ENCODE measurements at regions not wholly inside any gene's neighbourhood (a gene's known extent, or its start where the extent isn't known, plus 50 kb on each side); places are given as distances from the start of the nearest gene placed in this dataset.

DNA sequence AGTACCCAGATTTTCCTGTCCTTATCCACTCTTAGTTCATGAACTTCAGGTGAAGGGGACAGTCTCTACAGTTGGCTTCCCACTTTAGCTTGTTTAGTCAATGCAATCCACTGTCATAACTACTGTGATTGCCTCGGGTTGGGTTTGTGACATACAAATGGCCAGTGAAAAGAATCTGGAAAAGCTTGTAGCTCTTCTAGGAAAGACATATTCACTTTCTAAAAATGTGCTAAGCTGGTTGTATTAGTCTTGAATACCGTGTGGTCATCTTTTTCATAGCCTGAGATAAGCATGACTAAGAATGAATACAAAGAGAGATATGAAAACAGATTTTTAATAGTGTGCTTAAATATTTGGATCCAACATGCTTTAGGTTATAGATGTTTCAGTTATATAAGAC lies 1443.5 kb upstream of the IGFBP7 start:
- no peak for DNase-seq (ENCODE audit: low read depth)

GRCh38 chr4:58553031-58553430 lies 1442.8 kb upstream of the IGFBP7 start:
- DNase-seq (ENCODE audit: low read depth) = no peak

GRCh38 chr4:58551676-58552075 lies 1441.5 kb upstream of the IGFBP7 start:
- no peak for DNase-seq (ENCODE audit: low read depth)

DNA sequence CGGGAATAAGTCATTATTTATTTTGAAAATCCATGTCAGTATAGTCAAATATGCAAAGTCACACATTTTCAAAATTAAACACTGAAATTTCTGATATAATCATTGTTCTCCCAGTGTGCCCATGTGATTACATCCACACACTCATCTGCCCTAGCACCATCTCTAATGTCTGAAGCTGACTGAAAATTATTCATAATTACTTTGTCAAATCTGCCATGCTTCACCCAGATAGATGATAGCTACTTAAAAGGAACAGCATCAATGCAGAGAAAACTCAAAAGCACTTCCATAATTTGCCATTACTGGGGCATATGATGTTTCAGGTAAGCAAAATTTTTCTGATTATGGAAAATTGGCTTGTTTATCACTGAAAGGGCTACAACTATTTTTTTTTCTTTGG lies 1433.3 kb upstream of the IGFBP7 start:
- DNase-seq (ENCODE audit: low read depth) = no peak

DNA sequence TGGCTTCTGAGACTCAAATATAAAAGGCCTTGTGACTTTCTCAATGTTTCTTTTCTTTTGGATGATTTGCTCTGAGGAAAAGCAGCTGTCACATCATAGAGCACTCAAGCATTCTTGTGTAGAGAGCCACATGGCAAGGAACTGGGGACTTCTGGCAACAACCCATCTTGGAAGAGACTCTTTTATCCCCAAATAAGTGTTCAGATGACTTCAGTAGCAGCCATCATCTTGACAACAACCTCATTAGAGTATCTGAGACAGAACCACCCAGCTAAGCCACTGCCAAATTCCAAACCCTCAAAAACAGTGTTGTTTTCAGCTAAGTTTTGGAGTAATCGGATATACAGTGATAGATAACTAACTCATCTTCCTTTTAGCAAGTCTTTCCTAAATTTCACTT lies 1431.7 kb upstream of the IGFBP7 start:
- DNase-seq (ENCODE audit: low read depth) = no peak

DNA sequence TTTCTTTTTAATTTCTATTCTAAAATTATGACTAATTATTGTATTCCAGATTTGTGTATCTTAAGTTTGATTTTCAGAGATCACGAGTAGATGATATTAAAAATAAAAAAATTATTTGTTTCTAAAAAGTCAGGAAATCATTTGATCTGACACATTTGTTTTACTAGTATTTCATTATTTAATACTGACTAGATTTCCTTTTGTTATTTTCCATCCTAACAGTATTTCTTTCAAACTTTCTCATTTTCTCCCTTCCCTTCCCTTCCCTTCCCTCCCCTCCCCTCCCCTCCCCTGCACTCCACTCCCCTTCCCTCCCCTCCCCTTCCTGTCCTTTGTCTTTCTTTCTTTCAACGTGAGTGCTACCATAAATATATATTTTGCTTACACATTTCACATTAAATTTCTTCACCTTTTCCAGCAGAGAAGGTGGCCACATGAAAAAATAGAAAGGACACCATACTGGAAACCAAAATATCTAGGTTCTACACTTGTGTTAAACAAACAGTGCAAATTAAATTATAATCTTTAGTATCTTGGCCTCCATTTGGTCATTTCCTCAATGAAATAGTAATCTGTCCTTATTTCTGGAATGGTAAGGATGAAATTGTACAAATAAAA lies 1412.7 kb upstream of the IGFBP7 start:
- no peak for DNase-seq (ENCODE audit: low read depth)

DNA sequence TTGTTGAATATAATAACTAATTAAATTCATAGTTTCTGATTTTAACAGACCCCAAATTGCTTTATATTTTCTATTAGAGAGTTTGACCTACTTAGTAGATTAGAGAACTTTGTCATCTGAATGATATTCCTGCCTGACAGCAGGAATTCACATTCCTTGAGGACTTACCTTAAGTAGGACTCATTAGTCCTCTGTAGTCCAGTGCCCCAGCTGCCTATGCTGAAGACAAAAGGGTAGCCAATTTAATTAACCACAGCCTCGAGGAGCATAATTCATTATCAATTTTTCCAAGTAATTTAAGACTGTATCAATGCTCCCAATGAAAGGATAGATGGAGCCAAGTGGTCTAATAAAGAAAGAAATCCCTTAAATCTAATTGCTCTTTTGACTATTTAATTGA lies 1405.0 kb upstream of the IGFBP7 start:
- no peak for DNase-seq (ENCODE audit: low read depth)

- DNase-seq (ENCODE audit: low read depth) = no peak
Measured at GRCh38 chr4:58514299-58514698, 1404.1 kb upstream of the IGFBP7 start.

GRCh38 chr4:58510652-58511051 lies 1400.5 kb upstream of the IGFBP7 start:
- DNase-seq (ENCODE audit: low read depth) = no peak

DNA sequence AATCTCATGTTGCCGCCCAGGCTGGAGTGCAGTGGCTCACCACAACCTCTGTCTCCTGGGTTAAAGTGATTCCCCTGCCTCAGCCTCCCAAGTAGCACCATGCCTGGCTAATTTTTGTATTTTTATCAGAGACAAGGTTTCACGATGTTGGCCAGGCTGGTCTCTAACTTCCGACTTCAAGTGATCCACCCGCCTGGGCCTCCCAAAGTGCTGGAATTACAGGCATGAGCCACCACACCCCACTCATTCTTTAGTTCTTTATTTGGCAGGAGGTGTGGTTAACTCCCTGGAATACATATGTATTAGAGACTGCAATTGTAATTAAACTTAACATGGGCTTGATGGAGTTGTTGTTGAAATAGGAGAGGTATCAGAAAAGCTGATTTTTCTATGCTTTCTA lies 1396.9 kb upstream of the IGFBP7 start:
- DNase-seq (ENCODE audit: low read depth) = no peak

DNA sequence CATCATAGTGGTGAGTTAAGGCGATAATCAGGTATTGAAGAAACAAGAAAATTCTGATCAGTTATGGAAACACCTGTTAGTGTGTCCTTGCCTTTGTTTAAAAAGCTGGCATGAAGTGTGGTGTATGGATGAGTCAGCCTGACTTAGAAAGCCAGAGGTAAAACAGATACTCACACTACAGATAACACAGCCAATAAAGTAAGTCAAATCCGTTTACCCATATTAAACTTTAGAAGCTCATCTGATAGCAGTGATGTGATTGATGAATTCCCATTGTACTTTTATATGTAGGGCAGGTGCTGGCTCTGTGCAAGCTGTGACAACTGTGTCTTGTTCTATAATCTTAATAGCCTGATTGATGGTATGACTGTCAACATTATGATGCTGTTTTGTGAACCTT lies 1392.7 kb upstream of the IGFBP7 start:
- DNase-seq (ENCODE audit: low read depth) = no peak

DNA sequence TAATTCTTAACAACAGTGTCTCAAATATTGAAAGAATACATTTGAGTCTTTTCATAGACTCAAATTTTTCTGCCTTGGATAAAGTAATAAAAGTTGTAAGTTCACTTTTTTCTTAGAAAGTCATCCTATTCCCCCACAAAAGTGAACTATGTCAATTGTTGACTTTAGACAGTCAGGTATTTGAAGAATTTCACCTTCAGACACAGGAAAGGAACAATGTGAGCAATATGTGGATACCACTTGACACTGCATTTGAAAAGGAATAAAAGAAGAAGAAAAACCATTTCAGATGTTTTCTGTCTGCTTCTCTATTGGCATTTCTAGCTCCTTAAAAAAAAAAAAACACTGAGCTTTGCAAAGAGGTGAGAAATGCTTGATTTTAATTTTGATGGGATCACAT lies 1389.0 kb upstream of the IGFBP7 start:
- no peak for DNase-seq (ENCODE audit: low read depth)

DNA sequence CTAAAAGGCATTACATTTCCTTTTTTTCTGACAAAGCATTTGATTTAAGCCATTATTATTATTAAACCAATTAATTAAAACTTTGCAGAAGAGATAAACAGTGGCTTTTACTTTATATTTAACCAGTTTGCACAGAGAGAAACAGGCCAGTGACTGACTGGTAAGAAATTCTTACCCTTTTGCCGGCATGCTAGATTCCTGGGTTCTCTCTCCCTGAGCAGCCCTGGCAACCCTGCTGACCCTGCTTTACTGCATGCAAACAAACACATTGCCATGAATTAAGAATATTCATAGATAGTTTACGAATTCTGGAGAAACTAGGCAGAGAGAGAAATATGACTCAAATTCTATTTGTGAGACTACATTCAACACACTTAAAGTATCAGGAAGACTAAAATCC lies 1381.4 kb upstream of the IGFBP7 start:
- DNase-seq (ENCODE audit: low read depth) = no peak

DNA sequence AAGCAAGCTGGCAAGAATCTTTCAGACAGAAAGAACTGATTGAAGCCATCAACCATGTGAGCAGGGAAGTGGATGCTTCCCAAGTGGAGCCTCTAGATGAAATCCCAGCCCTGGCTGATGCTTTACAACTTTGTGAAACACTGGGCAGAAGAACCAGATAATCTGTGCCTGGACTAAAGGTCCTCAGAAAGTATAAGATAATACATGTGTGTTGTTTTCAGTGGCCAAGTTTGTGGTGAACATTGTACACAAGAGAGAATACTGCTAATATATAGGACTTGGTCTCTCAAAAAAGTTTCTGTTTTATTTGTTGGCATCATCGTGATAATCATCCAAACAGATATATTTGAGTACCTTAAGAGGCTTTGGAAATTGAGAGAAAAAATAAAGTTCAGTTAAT lies 1367.8 kb upstream of the IGFBP7 start:
- DNase-seq (ENCODE audit: low read depth) = no peak

- no peak for DNase-seq (ENCODE audit: low read depth)
Measured at GRCh38 chr4:58477513-58477912, 1367.3 kb upstream of the IGFBP7 start.

GRCh38 chr4:58475097-58475496 lies 1364.9 kb upstream of the IGFBP7 start:
- no peak for DNase-seq (ENCODE audit: low read depth)

DNA sequence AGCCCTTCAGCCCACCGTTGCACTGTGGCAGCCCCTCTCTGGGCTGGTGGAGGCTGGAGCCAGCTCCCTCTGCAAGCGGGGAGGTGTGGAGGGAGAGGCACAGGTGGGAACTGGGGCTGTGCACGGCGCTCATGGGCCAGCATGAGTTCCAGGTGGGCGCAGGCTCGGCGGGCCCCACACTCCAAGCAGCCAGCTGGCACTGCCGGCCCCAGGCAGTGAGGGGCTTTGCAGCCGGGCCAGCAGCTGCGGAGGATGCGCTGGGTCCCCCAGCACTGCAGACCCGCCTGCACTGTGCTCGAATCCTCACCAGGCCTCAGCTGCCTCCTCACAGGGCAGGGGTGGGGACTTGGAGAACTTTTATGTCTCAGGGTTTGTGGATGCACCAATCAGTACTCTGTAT lies 1354.8 kb upstream of the IGFBP7 start:
- no peak for DNase-seq (ENCODE audit: low read depth)

DNA sequence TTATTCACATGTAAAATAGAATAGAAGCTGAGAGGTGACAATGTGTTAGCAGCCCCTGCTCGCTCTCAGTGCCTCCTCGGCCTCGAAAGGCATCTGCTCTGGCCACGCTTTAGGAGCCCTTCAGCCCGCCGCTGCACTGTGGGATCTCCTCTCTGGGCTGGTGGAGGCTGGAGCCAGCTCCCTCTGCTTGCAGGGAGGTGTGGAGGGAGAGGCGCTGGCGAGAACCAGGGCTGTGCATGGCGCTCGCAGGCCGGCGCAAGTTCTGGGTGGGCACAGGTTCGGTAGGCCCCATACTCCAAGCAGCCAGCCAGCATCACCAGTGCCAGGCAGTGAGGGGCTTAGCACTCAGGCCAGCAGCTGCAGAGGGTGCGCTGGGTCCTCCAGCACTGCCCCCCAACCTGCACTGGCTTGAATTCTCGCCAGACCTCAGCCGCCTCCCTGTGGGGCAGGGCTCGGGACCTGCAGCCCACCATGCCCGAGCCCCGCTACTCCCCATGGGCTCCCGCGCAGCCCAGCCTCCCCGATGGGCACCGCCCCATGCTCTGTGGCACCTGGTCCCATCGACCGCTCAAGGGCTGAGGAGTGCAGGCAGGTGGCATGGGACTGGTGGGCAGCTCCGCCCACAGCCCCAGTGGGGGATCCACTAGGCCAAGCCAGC lies 1346.7 kb upstream of the IGFBP7 start:
- DNase-seq (ENCODE audit: low read depth) = no peak

- DNase-seq (ENCODE audit: low read depth) = no peak
Measured at GRCh38 chr4:58453956-58454355, 1343.8 kb upstream of the IGFBP7 start.

- no peak for DNase-seq (ENCODE audit: low read depth)
Measured at GRCh38 chr4:58451707-58452106, 1341.5 kb upstream of the IGFBP7 start.

DNA sequence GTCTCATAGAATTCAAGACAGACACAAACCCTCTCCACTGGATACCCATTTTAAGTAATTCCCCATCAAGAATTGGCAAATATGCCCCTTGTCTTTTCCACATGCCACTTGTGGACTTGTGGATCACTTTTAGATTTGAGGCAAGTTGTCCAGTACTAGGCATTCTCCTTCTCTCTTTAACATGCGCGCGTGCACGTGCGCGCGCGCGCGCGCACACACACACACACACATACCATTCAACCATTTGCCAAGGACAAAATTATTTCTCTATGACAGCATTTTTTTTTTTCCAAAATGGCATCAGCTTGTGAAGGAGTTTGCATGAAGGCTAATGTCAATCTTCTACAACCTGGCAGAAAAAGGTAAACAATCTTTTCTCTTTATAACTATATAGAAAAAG lies 1325.7 kb upstream of the IGFBP7 start:
- no peak for DNase-seq (ENCODE audit: low read depth)

- DNase-seq (ENCODE audit: low read depth) = no peak
Measured at GRCh38 chr4:58413849-58414248, 1303.7 kb upstream of the IGFBP7 start.

DNA sequence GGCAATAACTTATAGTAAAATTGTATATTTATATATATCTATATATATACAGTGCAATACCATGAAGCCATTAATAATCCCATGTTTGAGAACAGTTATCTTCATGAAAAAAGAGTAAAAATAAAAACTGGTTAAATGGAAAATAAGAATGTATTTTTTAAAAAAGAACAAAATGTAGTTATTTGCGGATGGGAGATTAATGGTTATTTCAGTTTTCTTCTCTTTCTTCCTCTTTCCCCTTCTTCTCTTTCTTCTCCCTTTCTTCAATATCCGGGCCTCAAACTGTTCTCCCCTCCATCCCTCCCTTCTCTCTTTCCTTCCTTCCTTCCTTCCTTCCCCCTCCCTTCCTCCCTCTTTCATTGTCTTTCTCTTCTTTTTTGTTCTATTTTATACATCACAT lies 1301.7 kb upstream of the IGFBP7 start:
- DNase-seq (ENCODE audit: low read depth) = no peak

- DNase-seq (ENCODE audit: low read depth) = no peak
Measured at GRCh38 chr4:58406762-58407161, 1296.6 kb upstream of the IGFBP7 start.

All from stimulated activated CD4-positive, alpha-beta T cell treated with anti-CD3 and anti-CD28 coated beads, Interleukin-2, amount 100 ng/mL, for 4 hours (primary cell).